ENCODE measurements at regions not wholly inside any gene's neighbourhood (a gene's known extent, or its start where the extent isn't known, plus 50 kb on each side); places are given as distances from the start of the nearest gene placed in this dataset.
"Not testable (repeated sequence)": the region's sequence is repeated elsewhere in the genome, so short reads cannot be mapped to it uniquely, and the experiment has no call there.

DNA sequence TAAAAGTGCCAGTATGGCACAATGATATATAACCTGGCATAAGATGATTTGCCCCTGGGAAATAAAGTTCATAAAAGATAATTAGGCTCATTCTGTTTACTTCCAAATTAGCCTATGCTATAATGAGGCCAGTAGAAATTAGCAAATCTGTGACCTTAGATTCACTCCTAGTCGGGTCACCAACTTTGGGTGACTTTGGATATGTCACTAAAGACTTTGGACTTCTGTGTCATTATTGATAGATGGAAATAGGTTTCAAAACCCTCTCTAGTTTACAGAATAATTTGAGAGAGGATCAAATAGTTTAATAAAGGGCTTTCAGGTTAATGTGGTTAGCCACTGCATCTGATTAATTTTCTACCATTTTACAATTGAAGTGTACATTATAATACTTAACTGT is 1869.3 kb upstream of the FLRT2 start:
- DNase-seq = no peak

DNA sequence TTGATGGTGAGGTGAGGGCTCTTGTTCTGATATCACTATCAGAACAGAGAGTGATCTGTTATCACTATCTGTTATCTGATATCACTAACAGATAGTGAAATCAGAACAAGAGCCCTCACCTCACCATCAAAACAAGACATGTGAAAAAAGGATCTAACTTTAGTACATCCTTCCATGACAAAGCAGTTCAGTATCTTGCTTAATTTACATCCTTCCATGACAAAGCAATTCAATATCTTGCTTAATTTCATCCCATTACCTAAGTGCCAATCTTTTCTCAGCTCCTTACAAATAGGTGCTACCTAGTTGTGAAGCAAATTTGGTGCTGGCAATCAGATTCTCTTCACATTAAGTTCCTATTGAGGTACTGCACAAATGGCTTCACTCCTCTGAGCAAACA is 1865.6 kb upstream of the FLRT2 start:
- no peak for DNase-seq

DNA sequence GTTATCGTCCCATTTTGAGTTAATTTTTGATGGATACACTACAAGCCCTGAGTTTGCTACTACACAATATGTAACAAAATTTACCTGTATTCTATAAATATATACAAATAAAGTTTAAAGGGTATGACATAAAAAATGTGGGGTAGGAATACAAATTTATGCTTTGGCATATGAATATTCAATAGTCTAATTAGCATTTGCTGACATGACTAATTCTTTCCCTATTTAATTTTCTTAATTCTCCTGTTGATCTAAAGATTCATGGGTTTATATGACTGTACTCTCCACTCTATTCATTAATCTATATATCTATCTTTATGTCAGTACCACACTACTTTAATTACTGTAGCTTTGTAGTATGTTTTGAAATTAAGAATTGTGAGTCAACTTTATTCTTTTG is 1840.7 kb upstream of the FLRT2 start:
- DNase-seq = no peak

DNA sequence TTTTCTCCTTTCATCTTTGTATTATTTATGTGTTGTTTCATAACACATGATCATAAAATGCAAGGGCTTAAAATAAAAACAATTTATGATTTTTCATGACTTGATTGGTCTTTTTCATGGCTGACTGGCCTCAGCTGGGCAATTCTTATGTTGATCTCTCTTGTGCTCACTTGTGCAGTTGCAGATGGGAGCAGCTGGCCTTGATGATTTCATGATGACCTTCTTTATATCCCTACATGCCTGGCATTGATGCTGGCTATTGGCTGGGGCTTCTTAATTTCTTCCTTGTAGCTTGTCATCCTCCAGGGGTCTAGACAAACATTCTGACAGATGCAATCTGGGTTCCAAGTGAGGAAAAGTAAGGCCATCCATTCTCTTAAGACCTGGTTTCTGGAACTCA is 1832.8 kb upstream of the FLRT2 start:
- no peak for DNase-seq

DNA sequence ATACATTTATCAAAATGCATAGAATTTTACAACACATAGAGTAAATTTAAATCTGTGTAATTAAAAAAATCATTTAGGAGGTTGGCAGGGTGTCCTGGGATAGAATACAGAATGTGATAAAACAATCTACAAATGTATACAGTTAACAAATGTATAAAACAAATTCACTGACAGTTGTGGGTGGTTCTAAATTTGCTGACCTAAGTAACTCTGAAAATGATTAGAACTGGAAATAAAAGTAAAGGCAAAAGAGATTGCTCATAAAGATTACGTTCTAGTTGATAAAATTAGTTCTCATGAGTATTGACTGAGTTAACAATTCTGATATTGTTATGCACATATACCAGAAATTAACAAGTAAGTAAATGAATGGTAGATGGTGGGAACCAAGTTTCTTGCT is 1827.3 kb upstream of the FLRT2 start:
- DNase-seq = no peak

DNA sequence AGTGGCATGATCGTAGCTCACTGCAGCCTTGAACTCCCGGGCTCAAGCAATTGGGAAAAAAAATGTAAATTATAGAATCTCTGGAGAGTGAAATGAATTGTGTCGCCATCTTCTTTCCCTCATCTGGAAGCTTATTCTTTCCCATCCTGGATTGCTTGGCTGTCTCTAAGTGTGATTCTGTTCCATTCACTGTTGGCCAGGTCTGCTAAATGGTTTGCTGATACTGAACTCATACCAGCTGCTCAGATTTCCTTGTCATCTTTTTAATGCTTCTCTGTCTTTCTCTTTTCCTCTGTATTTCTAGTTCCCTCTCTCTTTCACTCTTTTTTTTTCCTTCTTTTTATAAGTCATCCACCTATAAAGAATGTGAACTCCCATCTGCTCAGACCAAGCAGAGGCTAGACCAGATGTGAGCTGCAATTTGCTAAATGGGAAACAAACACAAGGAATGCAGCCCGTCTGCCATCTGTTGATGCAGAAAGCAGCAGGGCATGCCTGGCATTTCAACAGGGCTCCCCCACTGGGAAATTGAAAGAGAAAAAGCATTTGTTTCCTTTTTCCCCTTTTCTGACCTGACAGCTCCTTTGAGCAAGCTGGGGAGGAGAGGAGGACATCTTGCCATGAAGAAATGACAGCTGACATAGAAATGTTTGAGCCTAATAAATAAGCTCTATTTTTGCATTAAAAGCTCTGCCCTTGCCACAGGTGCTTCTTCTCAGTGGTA is 1823.6 kb upstream of the FLRT2 start:
- no peak for DNase-seq

DNA sequence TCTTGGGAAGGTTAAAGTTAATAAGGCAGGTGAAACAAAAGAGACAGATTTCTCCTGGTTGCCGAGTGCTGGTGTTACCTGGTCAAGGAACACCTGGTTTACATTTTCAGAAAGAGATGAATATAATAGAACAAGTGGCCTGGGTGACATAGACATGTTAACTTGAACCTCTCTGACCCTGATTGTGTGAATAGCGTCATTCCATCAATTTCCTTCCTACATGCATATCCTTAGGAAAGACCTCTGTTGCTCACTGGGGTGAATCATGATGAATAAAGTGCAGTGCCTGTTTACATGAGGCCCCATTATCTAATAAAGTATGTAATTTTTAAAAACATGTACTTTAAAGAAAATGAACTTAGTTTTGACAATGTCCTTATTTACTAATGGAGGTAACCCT is 1822.9 kb upstream of the FLRT2 start:
- DNase-seq = no peak

DNA sequence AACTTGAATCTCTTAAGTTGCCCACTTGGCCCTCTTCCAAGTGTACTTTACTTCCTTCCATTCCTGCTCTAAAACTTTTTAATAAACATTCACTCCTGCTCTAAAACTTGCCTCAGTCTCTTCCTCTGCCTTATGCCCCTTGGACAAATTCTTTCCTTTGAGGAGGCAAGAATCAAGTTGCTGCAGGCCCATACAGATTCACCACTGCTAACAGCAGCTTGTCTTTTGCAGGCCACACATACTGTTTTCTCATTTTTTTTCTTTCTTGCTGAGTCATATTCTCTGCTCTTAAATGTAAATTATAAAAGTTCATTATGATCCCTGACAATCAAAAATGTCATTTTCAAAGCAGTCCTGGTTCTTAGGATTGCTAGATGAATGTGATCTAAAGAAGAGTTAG is 1820.8 kb upstream of the FLRT2 start:
- DNase-seq = no peak

DNA sequence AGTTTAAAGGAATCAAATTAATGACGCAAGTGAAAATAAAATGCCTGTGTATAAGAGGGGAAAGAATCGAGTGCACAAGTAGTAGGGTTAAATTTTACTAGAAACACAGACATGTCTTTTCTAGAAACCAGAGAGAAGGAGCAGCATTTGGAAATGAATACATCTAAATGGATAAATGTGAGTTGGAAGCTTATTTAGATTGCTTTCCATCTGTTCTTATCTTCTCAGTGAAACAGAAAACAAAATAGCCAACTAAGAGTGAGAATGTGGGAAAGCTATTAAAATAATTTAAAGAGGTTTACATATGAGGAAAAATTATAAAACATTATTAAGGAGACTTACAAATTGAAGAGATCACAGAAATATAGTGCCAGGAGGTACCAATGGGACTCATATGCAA is 1818.9 kb upstream of the FLRT2 start:
- DNase-seq = no peak

DNA sequence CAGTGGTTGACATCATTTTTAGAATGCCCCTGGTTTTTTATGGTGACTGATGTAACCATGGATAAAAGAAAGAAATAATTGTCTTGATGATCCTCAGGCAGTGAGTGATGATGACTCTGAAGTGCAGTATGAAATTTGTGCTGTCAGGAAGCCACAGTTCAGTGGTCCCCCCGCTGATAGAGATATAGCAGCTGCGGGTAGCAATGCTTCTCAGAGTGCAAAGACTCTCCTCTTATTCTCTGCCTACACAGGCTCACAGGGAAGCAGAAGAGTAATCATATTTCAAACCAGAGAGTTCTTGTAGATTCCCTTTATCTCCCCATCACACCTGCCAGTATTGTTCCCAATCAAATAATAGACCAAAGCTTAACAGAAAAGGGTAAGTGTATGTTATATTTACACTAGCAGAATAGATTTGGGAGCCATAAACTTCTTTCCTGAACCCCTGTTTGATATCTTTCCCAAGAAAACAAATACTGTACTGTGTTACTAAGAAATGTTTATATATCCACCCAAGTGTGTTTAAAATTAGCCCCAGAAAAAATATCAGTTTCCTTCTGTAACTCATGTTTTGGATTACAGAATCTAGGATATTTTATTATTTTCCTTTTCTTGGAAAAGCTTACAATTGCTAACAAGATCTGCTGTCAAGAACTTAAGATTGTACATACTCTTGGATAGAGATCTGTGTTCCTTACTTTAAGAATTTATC is 1817.4 kb upstream of the FLRT2 start:
- DNase-seq = no peak

DNA sequence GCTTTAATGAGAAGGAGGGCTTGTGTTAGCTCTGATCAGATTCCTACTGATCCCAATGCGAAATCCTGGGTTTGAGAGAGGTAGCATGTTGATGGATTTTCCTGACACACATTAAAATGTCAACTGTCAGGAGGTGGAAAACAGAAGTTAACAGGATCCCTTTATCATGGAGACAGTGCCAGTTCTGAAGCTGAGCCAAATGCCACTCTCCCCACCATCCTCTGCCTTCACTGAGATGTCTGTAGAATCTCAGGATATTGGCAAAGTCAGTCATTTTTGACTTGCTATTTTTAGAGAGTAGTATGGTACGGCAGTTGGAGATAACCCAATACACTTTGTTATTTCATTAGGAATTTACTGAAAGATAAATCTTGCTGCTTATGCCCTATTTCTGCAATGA is 1816.2 kb upstream of the FLRT2 start:
- DNase-seq = no peak

DNA sequence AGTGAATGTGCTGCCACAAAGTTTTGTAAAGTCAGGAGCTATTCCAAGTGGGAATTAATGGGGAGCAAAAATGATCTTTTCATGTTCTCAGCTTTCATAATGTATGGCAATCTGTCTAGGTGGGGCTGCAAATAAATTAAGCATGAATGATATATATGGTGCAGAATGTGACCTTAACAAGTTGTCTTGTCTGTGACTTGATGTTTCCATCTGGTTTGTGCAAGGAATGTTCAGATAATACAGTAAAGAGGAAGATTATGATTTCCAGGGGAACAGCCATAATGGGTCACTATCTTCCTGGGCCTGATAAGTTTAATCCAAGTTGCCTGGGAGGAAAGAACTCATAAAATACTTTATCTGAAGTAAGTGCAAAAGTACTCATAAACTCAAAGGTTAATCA is 1815.8 kb upstream of the FLRT2 start:
- no peak for DNase-seq

DNA sequence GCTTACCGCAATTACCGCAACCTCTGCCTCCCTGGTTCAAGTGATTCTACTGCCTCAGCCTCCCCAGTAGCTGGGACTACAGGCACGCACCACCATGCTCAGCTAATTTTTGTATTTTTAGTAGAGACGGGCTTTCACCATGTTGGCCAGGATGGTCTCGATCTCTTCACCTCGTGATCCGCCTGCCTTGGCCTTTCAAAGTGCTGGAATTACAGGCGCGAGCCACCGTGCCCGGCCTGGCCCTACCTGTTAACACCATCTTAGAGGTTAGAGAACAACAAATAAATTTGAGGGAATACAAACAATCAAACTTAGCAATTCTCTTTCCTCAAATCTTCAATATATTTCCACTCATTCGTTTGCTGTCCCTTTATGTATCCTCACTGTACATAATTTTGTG is 1810.5 kb upstream of the FLRT2 start:
- DNase-seq = not testable (repeated sequence)

DNA sequence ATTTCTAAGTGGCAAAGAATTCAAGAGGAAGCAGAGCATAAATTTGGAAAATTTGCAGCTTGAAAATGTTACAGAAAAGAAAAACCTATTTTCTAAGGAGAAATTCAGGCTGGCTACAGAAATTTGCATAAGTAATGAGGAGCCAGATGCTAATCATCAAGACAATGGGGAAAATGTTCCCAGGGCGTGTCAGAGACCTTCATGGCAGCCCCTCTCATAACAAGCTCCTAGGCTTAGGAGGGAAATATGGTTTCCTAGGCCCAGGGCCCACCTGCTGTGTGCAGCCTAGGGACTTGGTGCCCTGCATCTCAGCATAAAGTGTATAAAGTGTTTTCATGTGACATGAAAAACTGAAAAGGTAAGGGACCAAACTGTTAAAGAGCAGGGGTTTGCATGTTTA is 1796.3 kb upstream of the FLRT2 start:
- DNase-seq = no peak

DNA sequence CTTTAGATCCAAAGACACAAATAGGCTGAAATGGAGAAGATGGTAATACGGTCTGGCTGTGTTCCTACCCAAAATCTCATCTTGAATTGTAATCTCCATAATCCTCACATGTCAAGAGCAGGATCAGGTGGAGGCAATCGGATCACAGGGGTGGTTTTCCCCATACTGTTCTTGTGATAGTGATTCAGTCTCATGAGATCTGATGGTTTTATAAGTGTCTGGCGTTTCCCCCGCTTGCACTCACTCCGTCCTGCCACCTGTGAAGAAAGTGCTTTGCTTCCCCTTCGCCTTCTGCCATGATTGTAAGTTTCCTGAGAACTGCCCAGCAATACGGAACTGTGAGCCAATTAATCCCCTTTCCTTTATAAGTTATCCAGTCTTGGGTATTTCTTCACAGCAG is 1795.5 kb upstream of the FLRT2 start:
- no peak for DNase-seq

DNA sequence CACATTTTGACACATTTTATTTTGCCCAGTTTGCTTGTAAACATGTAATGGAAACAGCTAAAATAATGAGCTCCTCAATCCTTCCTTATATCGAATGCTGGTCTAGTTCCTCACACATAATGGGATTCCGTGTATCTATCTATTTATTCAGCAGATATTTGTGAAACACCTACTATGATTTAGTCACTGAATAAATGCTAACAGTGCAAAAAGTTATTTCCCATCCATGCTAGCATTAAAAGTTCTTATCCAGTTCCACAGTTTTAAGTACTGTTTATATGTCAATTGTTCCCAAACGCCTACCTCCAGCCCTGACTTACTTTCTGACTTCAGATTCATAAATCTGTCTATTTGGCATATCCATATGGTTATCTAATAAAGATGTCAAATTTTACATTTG is 1788.7 kb upstream of the FLRT2 start:
- DNase-seq = no peak

DNA sequence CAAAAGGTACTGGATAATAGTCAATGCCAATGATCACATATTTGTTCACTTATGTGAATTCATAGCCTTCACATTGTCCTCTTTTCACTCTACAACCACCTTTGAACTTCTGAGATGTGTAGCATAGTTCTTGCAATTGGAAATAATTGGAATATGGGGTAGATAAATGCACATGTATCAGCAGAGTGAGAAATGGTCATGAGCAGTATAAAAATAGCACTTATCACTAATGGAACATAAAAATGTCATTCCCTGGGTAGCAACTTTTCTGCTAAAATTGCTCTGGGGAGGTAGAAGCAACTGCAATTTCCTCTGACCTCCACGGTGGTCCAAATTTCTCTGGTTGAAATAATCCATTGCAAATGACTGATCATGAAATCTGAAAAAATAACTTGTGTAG is 1785.7 kb upstream of the FLRT2 start:
- DNase-seq = no peak

DNA sequence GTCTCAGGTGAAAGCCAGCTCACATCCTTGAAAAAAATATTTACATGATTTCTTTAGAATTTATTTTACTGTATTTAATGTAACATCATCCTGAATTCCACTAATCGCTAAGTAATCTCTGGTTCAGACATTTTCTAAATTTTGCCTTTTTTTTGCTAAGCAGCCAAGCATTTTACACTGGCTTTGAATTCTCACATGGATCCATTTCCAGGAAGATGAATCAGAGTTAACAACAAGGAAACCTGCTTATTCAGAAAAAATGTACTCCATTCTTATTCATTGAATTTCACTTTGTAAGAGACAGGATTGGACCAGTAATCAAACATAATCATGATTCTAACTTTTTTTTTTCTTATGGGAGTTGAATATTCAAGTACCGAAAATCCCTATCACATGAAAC is 1785.1 kb upstream of the FLRT2 start:
- DNase-seq = no peak

DNA sequence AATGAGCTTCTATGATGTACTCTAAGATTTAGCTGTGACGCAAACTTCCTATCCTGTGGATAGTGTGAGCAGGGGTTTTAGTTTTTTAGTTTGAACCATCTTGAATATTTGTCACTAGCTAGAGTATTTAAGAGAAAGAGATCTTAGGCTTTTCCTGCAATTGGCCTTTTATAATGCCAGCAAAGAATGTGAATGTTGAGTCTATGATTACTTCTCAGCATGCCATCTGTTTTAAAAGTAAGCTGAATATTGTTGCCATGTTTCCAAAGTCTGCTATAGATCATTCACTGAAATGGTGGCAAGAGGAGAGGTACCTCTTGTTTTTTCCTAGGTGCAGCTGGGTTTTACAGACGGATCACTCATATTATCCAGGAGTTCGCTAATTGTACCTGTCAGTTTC is 1783.6 kb upstream of the FLRT2 start:
- no peak for DNase-seq

DNA sequence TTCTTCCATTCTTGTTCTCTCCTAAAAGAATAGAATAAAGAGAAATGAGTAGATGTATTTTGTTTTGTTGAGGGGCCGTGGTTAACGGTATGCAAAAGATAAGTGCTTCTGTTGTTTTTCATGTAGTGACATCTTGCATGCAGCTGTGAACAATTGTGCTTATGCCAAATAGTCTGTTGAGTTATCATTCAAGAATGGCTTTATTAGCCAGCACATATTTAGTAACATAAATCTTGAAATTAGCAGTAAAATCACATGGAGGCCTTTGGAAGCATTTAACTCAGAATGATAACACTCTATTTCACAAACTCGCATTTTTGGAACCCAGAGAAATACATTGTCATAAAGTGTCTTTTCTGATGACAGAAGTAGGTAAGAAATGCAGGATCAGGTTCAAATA is 1772.0 kb upstream of the FLRT2 start:
- DNase-seq = no peak

DNA sequence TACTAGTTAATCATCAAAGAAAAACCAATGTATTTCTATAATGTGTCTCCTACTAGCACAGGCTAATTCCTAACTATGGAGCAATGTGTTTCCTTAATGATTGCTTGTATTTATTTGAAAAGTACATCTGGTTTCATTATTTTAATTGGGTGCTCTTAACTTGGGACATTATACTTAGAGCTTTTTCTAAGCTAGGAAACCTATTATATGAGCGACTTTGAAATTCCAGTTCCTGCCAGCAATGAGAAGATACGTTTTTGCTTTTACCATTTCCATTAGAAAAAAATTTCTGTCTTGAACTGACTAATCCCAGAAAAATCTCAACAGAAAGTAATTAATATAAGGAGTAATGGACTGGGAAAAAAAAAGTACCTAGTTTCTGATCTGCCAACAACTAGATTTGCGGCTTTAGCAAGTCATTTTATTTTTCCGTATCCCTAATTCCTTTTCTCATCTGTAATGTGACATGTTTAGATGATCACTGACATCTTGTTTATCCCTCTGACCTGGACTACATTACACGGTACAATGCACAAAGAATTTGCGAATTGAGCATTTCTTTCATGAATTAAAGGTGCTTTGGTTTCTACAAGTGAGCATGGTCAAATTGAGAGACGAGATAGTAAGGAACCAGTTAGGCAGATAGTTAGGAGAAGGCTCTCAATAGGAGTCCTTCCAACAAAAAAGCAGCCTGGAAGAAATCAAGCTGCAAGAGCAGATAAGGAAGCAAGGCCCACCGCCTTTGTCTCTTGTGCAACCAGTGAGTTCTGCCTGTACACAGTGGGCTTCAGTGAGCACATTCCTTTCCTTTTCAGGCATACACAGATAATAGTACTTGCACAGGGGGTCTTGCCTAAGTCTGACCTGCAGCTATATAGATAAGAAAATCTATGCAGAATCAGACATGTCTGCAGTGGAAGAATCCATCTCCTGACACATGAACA is 1765.0 kb upstream of the FLRT2 start:
- DNase-seq = no peak

DNA sequence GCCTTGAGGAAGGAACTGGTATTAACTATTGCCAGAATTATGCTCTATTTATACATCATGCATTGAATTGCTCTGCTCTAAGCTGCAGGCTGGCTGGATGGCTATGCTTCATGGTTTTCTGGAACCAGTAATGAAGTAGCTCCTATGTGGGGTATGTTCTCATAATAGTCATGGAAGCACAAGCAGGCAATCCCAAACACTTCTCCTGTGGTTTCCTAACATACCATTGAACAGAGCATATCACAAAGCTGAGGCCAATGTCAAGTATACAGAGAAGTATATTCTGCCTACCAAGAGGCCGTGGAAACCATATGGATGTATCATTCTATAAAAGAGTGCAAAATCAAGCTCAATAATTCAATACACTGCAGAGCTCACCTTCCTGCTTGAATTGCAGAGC is 1752.4 kb upstream of the FLRT2 start:
- no peak for DNase-seq

DNA sequence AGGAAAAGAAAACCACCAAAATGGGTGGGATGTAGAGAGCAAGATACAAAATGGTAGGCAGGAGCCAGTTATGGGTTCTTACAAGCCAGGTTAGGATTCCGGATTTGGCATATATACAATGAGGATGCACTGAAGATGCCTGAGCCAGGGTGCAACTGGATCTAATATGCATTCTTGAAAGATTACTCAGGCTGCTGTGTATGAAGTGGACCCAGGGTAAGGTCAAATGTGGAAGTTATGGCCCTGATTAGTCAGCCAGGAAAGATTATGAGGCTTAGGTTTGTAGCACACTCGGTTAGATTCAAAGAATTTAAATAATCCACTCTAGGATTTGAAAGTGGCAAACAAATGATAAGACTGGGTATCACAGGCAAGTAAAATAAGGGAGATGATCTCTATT is 1750.7 kb upstream of the FLRT2 start:
- DNase-seq = no peak

DNA sequence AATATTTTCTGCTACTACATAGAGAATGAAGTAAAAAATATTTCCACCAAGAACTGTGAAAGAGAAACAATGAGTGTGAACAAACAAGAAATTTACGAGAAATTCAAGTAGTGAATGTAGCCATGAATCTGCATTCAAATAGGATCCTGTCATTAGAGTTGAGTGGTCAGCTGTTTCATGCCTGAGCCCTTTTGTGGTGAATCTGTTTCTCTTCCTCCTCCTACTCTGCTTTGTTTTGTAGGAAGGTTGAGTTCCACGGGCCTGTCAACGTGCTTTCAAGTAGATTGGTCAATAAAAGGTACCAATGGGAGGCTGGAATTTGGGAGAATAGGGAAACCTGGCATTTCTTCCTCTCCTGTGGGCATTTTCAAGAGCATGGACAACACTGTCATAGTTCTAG is 1749.6 kb upstream of the FLRT2 start:
- no peak for DNase-seq
